ENCODE measurements at regions not wholly inside any gene's neighbourhood (a gene's known extent, or its start where the extent isn't known, plus 50 kb on each side); places are given as distances from the start of the nearest gene placed in this dataset.

- Histone ChIP-seq H3K9ac (ENCODE audit: low read depth in 1 of 2, low read length in 2 of 2) (no peak overlapping the region), H3K27ac (ENCODE audit: low read depth in 1 of 2, low read length in 2 of 2) (no peak overlapping the region), H3K4me3 (ENCODE audit: low read depth in 1 of 3, low read length in 3 of 3) (no peak overlapping the region), H3K36me3 (ENCODE audit: control insufficient read depth in 4 of 4, insufficient read depth in 3 of 4, low read depth in 1 of 4, low read length in 3 of 4) (no peaks in the 10 kb centered on the region), H3K27me3 (ENCODE audit: control insufficient read depth in 4 of 4, insufficient read depth in 4 of 4, low read length in 3 of 4) (no peaks in the 10 kb centered on the region), H3K9me3 (ENCODE audit: control insufficient read depth in 4 of 4, low read length in 3 of 4) (no peaks in the 10 kb centered on the region), H3K4me1 (ENCODE audit: control insufficient read depth in 4 of 4, insufficient read depth in 4 of 4, low read length in 3 of 4) (no peaks in the 10 kb centered on the region)
- TF ChIP-seq EGR1 (IDR thresholded peaks at IDR 0.05; ENCODE audit: low read depth in 2 of 2) (no peak), JUND (IDR thresholded peaks at IDR 0.05) (no peak), SP1 (IDR thresholded peaks at IDR 0.05) (no peak), NR2F2 (IDR thresholded peaks at IDR 0.05) (no peak), REST (IDR thresholded peaks at IDR 0.05) (no peak)
- DNase-seq (ENCODE audit: low spot score), result no peak
- 66% methylated on average over 8 of the region's 8 CpGs for WGBS
Observed at GRCh38 chr12:115491511-115492250, 785.8 kb downstream of the MED13L start.

- 79% methylated on average over 8 of the region's 8 CpGs for WGBS
Observed at GRCh38 chr12:115489253-115489652, 788.2 kb downstream of the MED13L start.

GRCh38 chr12:115485967-115486366 is 791.5 kb downstream of the MED13L start:
- Histone ChIP-seq H3K27ac (ENCODE audit: low read depth in 1 of 2, low read length in 2 of 2) (no peak overlapping the region), H3K36me3 (ENCODE audit: control insufficient read depth in 4 of 4, insufficient read depth in 3 of 4, low read depth in 1 of 4, low read length in 3 of 4) (no peaks in the 10 kb centered on the region), H3K4me3 (ENCODE audit: low read depth in 1 of 3, low read length in 3 of 3) (no peak overlapping the region), H3K9ac (ENCODE audit: low read depth in 1 of 2, low read length in 2 of 2) (no peak overlapping the region), H3K27me3 (ENCODE audit: control insufficient read depth in 4 of 4, insufficient read depth in 4 of 4, low read length in 3 of 4) (no peaks in the 10 kb centered on the region), H3K9me3 (ENCODE audit: control insufficient read depth in 4 of 4, low read length in 3 of 4) (no peaks in the 10 kb centered on the region), H3K4me1 (ENCODE audit: control insufficient read depth in 4 of 4, insufficient read depth in 4 of 4, low read length in 3 of 4) (no peaks in the 10 kb centered on the region)
- DNase-seq (ENCODE audit: low spot score), result no peak
- TF ChIP-seq REST (IDR thresholded peaks at IDR 0.05), result no peak
- 80% methylated on average over 6 of the region's 6 CpGs for WGBS

More at GRCh38 chr12:115489253-115489652, 788.2 kb downstream of the MED13L start:
- H3K27ac ChIP-seq (ENCODE audit: low read depth in 1 of 2, low read length in 2 of 2), result no peak overlapping the region
- H3K9ac ChIP-seq (ENCODE audit: low read depth in 1 of 2, low read length in 2 of 2), result no peak overlapping the region
- no peaks in the 10 kb centered on the region for H3K9me3 ChIP-seq (ENCODE audit: control insufficient read depth in 4 of 4, low read length in 3 of 4)
- no peak for TF ChIP-seq RXRA (IDR thresholded peaks at IDR 0.05)
- TF ChIP-seq NR2F2 (IDR thresholded peaks at IDR 0.05), result no peak
- TF ChIP-seq FOXA2 (IDR thresholded peaks at IDR 0.05), result no peak
- no peaks in the 10 kb centered on the region for H3K27me3 ChIP-seq (ENCODE audit: control insufficient read depth in 4 of 4, insufficient read depth in 4 of 4, low read length in 3 of 4)
- no peaks in the 10 kb centered on the region for H3K4me1 ChIP-seq (ENCODE audit: control insufficient read depth in 4 of 4, insufficient read depth in 4 of 4, low read length in 3 of 4)
- no peaks in the 10 kb centered on the region for H3K36me3 ChIP-seq (ENCODE audit: control insufficient read depth in 4 of 4, insufficient read depth in 3 of 4, low read depth in 1 of 4, low read length in 3 of 4)
- DNase-seq (ENCODE audit: low spot score), result no peak
- no peak overlapping the region for H3K4me3 ChIP-seq (ENCODE audit: low read depth in 1 of 3, low read length in 3 of 3)

Data from liver (tissue), 7 donors.